ENCODE measurements at regions not wholly inside any gene's neighbourhood (a gene's known extent, or its start where the extent isn't known, plus 50 kb on each side); places are given as distances from the start of the nearest gene placed in this dataset.

- BruUV-seq (replicated peaks) = no TSS peak
Observed at GRCh38 chr1:88141499-88142074, 542.5 kb upstream of the PKN2 start.

GRCh38 chr1:88145752-88146151, 538.3 kb upstream of the PKN2 start:
- Histone ChIP-seq H4K20me1 (ENCODE audit: insufficient read depth, low read length) (no peaks in the 10 kb centered on the region), H3K9me3 (ENCODE audit: low read length) (no peaks in the 10 kb centered on the region), H3K79me2 (ENCODE audit: insufficient read depth, low read depth, low read length) (no peaks in the 10 kb centered on the region), H3K4me2 (ENCODE audit: low read length) (no peak overlapping the region), H2AFZ (ENCODE audit: low read length) (no peak overlapping the region), H3K4me1 (ENCODE audit: insufficient read depth, low read length, poor library complexity, severe bottlenecking) (no peaks in the 10 kb centered on the region), H3K4me3 (ENCODE audit: low read depth, low read length, poor library complexity, severe bottlenecking) (no peak overlapping the region), H3K27ac (ENCODE audit: low read depth, low read length, poor library complexity, severe bottlenecking) (no peak overlapping the region), H3K36me3 (ENCODE audit: insufficient read depth, low read length) (no peaks in the 10 kb centered on the region), H3K9me2 (ENCODE audit: insufficient read depth, low read length) (no peaks in the 10 kb centered on the region)
- intact Hi-C loops (cut with micrococcal nuclease; ENCODE audit: unreplicated experiment) = no loop called here
- no peak for TF ChIP-seq CTCF (conservative IDR thresholded peaks at IDR 0.05; ENCODE audit: low read length)
- no peak for TF ChIP-seq EZH2phosphoT487 (IDR thresholded peaks at IDR 0.05; ENCODE audit: borderline replicate concordance, low read depth, low read length)
- no TSS peak for BruUV-seq (replicated peaks)
- CTCF ChIA-PET (ENCODE audit: unreplicated experiment) = no interaction called here
- POLR2A ChIA-PET = interaction anchor here (1.5 kb wide), 1 partner anchor 9 kb away, joined by 5 read pairs; no protein-coding TSS in a partner anchor
- no peak for DNase-seq (ENCODE audit: low spot score)

More at GRCh38 chr1:88141499-88142074, 542.5 kb upstream of the PKN2 start:
- no peak for DNase-seq (ENCODE audit: low spot score)
- ChIA-PET CTCF (ENCODE audit: unreplicated experiment) (no interaction called here), POLR2A (interaction anchor here (0.6 kb wide), 1 partner anchor 1881 kb away, joined by 3 read pairs; no protein-coding TSS in a partner anchor)
- no peaks in the 10 kb centered on the region for H4K20me1 ChIP-seq (ENCODE audit: insufficient read depth, low read length)
- no peaks in the 10 kb centered on the region for H3K36me3 ChIP-seq (ENCODE audit: insufficient read depth, low read length)
- no peak overlapping the region for H3K4me3 ChIP-seq (ENCODE audit: low read depth, low read length, poor library complexity, severe bottlenecking)
- no peaks in the 10 kb centered on the region for H3K4me1 ChIP-seq (ENCODE audit: insufficient read depth, low read length, poor library complexity, severe bottlenecking)
- H2AFZ ChIP-seq (ENCODE audit: low read length) = no peak overlapping the region
- no peaks in the 10 kb centered on the region for H3K9me2 ChIP-seq (ENCODE audit: insufficient read depth, low read length)
- no peak overlapping the region for H3K27ac ChIP-seq (ENCODE audit: low read depth, low read length, poor library complexity, severe bottlenecking)
- H3K4me2 ChIP-seq (ENCODE audit: low read length) = no peak overlapping the region
- intact Hi-C loops (cut with micrococcal nuclease; ENCODE audit: unreplicated experiment) = no loop called here
- H3K79me2 ChIP-seq (ENCODE audit: insufficient read depth, low read depth, low read length) = no peaks in the 10 kb centered on the region
- no peaks in the 10 kb centered on the region for H3K9me3 ChIP-seq (ENCODE audit: low read length)
- TF ChIP-seq EZH2phosphoT487 (IDR thresholded peaks at IDR 0.05; ENCODE audit: borderline replicate concordance, low read depth, low read length) (no peak), CTCF (conservative IDR thresholded peaks at IDR 0.05; ENCODE audit: low read length) (no peak)

GRCh38 chr1:88149686-88150085, 534.4 kb upstream of the PKN2 start:
- H3K36me3 ChIP-seq (ENCODE audit: insufficient read depth, low read length) = no peaks in the 10 kb centered on the region
- ChIA-PET POLR2A (no interaction called here), CTCF (ENCODE audit: unreplicated experiment) (no interaction called here)
- H2AFZ ChIP-seq (ENCODE audit: low read length) = no peak overlapping the region
- H3K4me2 ChIP-seq (ENCODE audit: low read length) = no peak overlapping the region
- H3K9me2 ChIP-seq (ENCODE audit: insufficient read depth, low read length) = no peaks in the 10 kb centered on the region
- BruUV-seq (replicated peaks) = no TSS peak
- H3K27ac ChIP-seq (ENCODE audit: low read depth, low read length, poor library complexity, severe bottlenecking) = no peak overlapping the region
- no peaks in the 10 kb centered on the region for H3K79me2 ChIP-seq (ENCODE audit: insufficient read depth, low read depth, low read length)
- H4K20me1 ChIP-seq (ENCODE audit: insufficient read depth, low read length) = no peaks in the 10 kb centered on the region
- no peak for DNase-seq (ENCODE audit: low spot score)
- no peaks in the 10 kb centered on the region for H3K9me3 ChIP-seq (ENCODE audit: low read length)
- no peak overlapping the region for H3K4me3 ChIP-seq (ENCODE audit: low read depth, low read length, poor library complexity, severe bottlenecking)
- H3K4me1 ChIP-seq (ENCODE audit: insufficient read depth, low read length, poor library complexity, severe bottlenecking) = no peaks in the 10 kb centered on the region
- intact Hi-C loops (cut with micrococcal nuclease; ENCODE audit: unreplicated experiment) = no loop called here
- TF ChIP-seq EZH2phosphoT487 (IDR thresholded peaks at IDR 0.05; ENCODE audit: borderline replicate concordance, low read depth, low read length) (no peak), CTCF (conservative IDR thresholded peaks at IDR 0.05; ENCODE audit: low read length) (no peak)

Measured in OCI-LY7 (cell line).